GM23338 (cell line): ENCODE measurements at regions not wholly inside any gene's neighbourhood (a gene's known extent, or its start where the extent isn't known, plus 50 kb on each side); places are given as distances from the start of the nearest gene placed in this dataset.
"Not testable (repeated sequence)": the region's sequence is repeated elsewhere in the genome, so short reads cannot be mapped to it uniquely, and the experiment has no call there.

ENCODE experiments used
- CREB1 ChIP-seq: fragments of 250-450 bp; sonication (Bioruptor Pico); IDR thresholded peaks from 2 replicates; pipeline ENCODE4 v1.5.0; 2020; ENCODE audit warnings: low read depth, mild to moderate bottlenecking, moderate library complexity
- EZH2 ChIP-seq: fragments of 200-600 bp; sonication (generic); IDR thresholded peaks from one replicate; pipeline ENCODE4 v1.8.0; 2017; ENCODE audit warnings: antibody characterized with exemption, mild to moderate bottlenecking, low read depth; ENCODE audit not compliant: unreplicated experiment
- EZH2phosphoT487 ChIP-seq: fragments of 200-600 bp; sonication (generic); IDR thresholded peaks from one replicate; pipeline ENCODE4 v1.8.1; 2018; ENCODE audit warnings: antibody characterized with exemption; ENCODE audit not compliant: unreplicated experiment
- JUNB ChIP-seq: IDR thresholded peaks from one replicate; pipeline ENCODE4 v1.6.1; 2016; ENCODE audit warnings: antibody characterized with exemption; ENCODE audit not compliant: unreplicated experiment
- NANOG ChIP-seq: IDR thresholded peaks from 2 replicates; pipeline ENCODE4 v1.6.1; 2016; ENCODE audit warnings: antibody characterized with exemption, borderline replicate concordance
- POLR2AphosphoS5 ChIP-seq: IDR thresholded peaks from 2 replicates; pipeline ENCODE4 v1.6.1; 2016; ENCODE audit warnings: antibody characterized with exemption, low read depth
- TF ChIP-seq, protein P1 (sequence below), 2 experiments: fragments of 200-600 bp in 1 of 2; sonication (generic) in 1 of 2; conservative IDR thresholded peaks; 2 replicates each; pipeline versions ENCODE4 v1.5.1 to v1.6.1; 2016 to 2017; ENCODE audit warnings: antibody characterized with exemption in 2 of 2, low read depth in 2 of 2, mild to moderate bottlenecking in 2 of 2, moderate library complexity in 1 of 2
- TF ChIP-seq, protein P2 (sequence below): IDR thresholded peaks from one replicate; pipeline ENCODE4 v1.6.1; 2018; ENCODE audit warnings: antibody characterized with exemption; ENCODE audit not compliant: unreplicated experiment
- TF ChIP-seq, protein P3 (sequence below): IDR thresholded peaks from 2 replicates; pipeline ENCODE4 v1.6.1; 2016; ENCODE audit warnings: antibody characterized with exemption

DNA sequence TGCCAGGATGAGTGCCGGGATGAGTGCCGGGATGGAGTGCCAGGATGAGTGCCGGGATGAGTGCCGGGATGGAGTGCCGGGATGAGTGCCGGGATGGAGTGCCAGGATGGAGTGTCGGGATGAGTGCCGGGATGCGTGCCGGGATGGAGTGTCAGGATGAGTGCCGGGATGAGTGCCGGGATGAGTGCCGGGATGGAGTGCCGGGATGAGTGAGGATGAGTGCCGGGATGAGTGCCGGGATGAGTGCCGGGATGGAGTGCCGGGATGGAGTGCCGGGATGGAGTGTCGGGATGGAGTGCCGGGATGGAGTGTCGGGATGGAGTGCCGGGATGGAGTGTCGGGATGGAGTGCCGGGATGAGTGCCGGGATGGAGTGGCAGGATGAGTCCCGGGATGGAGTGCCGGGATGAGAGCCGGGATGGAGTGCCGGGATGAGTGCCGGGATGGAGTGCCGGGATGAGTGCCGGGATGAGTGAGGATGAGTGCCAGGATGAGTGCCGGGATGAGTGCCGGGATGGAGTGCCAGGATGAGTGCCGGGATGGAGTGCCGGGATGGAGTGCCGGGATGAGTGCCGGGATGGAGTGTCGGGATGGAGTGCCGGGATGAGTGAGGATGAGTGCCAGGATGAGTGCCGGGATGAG is 52.1 kb upstream of the HELT start:
- not testable (repeated sequence) for TF ChIP-seq POLR2AphosphoS5; EZH2; JUNB; EZH2phosphoT487; CREB1 (CRISPR knock-in tag); NANOG
- TF ChIP-seq, protein P1, sequence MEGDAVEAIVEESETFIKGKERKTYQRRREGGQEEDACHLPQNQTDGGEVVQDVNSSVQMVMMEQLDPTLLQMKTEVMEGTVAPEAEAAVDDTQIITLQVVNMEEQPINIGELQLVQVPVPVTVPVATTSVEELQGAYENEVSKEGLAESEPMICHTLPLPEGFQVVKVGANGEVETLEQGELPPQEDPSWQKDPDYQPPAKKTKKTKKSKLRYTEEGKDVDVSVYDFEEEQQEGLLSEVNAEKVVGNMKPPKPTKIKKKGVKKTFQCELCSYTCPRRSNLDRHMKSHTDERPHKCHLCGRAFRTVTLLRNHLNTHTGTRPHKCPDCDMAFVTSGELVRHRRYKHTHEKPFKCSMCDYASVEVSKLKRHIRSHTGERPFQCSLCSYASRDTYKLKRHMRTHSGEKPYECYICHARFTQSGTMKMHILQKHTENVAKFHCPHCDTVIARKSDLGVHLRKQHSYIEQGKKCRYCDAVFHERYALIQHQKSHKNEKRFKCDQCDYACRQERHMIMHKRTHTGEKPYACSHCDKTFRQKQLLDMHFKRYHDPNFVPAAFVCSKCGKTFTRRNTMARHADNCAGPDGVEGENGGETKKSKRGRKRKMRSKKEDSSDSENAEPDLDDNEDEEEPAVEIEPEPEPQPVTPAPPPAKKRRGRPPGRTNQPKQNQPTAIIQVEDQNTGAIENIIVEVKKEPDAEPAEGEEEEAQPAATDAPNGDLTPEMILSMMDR (conservative IDR thresholded peaks at IDR 0.05; ENCODE audit: low read depth in 2 of 2): not testable (repeated sequence)
- TF ChIP-seq, protein P2, sequence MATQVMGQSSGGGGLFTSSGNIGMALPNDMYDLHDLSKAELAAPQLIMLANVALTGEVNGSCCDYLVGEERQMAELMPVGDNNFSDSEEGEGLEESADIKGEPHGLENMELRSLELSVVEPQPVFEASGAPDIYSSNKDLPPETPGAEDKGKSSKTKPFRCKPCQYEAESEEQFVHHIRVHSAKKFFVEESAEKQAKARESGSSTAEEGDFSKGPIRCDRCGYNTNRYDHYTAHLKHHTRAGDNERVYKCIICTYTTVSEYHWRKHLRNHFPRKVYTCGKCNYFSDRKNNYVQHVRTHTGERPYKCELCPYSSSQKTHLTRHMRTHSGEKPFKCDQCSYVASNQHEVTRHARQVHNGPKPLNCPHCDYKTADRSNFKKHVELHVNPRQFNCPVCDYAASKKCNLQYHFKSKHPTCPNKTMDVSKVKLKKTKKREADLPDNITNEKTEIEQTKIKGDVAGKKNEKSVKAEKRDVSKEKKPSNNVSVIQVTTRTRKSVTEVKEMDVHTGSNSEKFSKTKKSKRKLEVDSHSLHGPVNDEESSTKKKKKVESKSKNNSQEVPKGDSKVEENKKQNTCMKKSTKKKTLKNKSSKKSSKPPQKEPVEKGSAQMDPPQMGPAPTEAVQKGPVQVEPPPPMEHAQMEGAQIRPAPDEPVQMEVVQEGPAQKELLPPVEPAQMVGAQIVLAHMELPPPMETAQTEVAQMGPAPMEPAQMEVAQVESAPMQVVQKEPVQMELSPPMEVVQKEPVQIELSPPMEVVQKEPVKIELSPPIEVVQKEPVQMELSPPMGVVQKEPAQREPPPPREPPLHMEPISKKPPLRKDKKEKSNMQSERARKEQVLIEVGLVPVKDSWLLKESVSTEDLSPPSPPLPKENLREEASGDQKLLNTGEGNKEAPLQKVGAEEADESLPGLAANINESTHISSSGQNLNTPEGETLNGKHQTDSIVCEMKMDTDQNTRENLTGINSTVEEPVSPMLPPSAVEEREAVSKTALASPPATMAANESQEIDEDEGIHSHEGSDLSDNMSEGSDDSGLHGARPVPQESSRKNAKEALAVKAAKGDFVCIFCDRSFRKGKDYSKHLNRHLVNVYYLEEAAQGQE: not testable (repeated sequence)
- TF ChIP-seq, protein P3, sequence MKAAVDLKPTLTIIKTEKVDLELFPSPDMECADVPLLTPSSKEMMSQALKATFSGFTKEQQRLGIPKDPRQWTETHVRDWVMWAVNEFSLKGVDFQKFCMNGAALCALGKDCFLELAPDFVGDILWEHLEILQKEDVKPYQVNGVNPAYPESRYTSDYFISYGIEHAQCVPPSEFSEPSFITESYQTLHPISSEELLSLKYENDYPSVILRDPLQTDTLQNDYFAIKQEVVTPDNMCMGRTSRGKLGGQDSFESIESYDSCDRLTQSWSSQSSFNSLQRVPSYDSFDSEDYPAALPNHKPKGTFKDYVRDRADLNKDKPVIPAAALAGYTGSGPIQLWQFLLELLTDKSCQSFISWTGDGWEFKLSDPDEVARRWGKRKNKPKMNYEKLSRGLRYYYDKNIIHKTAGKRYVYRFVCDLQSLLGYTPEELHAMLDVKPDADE: not testable (repeated sequence)
